Pancreas (tissue), 10 donors: ENCODE measurements at regions not wholly inside any gene's neighbourhood (a gene's known extent, or its start where the extent isn't known, plus 50 kb on each side); places are given as distances from the start of the nearest gene placed in this dataset.

ENCODE experiments used
- ATAC-seq, 4 donors: fragments of 200-7000 bp; cut with Tn5 transposase; one replicate each; pipeline versions ENCODE4 v1.8.0 to v1.9.1; 2020; ENCODE audit warnings: mild to moderate bottlenecking in 4 of 4, moderate library complexity in 4 of 4
- DNase-seq, 6 donors: peaks; one replicate each; pipeline ENCODE4 v3.0.0-alpha.2; 2020
- FAIRE-seq: peaks from 2 replicates; lab custom pipeline; 2012; peaks lifted over from hg19 to GRCh38; lab: Jason Lieb, UNC
- H3K27ac ChIP-seq, 4 donors: fragments of 200-600 bp; sonication (generic); 1 replicate in 3 of 4; 2 replicates in 1 of 4; pipeline versions ENCODE4 v1.5.0 to v1.8.0; 2020
- H3K27me3 ChIP-seq, 4 donors: fragments of 200-600 bp; one replicate each; pipeline ENCODE4 v1.8.0; 2021
- H3K36me3 ChIP-seq, 3 donors: fragments of 200-600 bp; sonication (generic) in 1 of 3; one replicate each; pipeline versions ENCODE4 v1.5.0 to v1.8.0; 2020 to 2021
- H3K4me1 ChIP-seq, 3 donors: fragments of 200-600 bp; one replicate each; pipeline ENCODE4 v1.8.0; 2021
- H3K4me3 ChIP-seq, 4 donors: fragments of 200-600 bp; sonication (generic) in 2 of 4; one replicate each; pipeline versions ENCODE4 v1.5.0 to v1.8.0; 2020 to 2021
- H3K9me3 ChIP-seq, 4 donors: fragments of 200-600 bp; one replicate each; pipeline ENCODE4 v1.8.0; 2021
- WGBS, 2 donors: extraction: QIAGEN DNeasy Blood & Tissue Kit; methylation state at CpG; one replicate each; pipeline ENCODE4 v1.1.7; 2013; 5-methylcytosine and 5-hydroxymethylcytosine counted together
- intact Hi-C, 3 donors: fragments of 100-400 bp; cut with DNase I; formaldehyde crosslinking; loops; one replicate each; pipeline versions ENCODE4 v1.11.1 to v1.14.2; 2022
- TF ChIP-seq, protein P1 (sequence below), 4 donors: fragments of 200-600 bp; sonication (generic) in 3 of 4; IDR thresholded peaks; one replicate each; pipeline versions ENCODE4 v1.5.0 to v1.8.0; 2021; ENCODE audit warnings: antibody characterized with exemption in 4 of 4
- donor health status: healthy with polysubstance abuse.
- donor health status: DM: no; HTN: no; CAD: no; lungs with moderate emphysema.
- donor health status: DM: no; HTN: no; CAD: no.
- donor health status: control.
- donor health status: control.
- donor health status: Bipolar disorder and iron deficiency.
- donor health status: DM: yes; HTN: yes; CAD: no.
- donor health status: DM: no; HTN: no; CAD: no.
- donor health status: DM: no; HTN: no; CAD: no.
- donor health status: DM: yes; HTN: yes; CAD: no.

DNA sequence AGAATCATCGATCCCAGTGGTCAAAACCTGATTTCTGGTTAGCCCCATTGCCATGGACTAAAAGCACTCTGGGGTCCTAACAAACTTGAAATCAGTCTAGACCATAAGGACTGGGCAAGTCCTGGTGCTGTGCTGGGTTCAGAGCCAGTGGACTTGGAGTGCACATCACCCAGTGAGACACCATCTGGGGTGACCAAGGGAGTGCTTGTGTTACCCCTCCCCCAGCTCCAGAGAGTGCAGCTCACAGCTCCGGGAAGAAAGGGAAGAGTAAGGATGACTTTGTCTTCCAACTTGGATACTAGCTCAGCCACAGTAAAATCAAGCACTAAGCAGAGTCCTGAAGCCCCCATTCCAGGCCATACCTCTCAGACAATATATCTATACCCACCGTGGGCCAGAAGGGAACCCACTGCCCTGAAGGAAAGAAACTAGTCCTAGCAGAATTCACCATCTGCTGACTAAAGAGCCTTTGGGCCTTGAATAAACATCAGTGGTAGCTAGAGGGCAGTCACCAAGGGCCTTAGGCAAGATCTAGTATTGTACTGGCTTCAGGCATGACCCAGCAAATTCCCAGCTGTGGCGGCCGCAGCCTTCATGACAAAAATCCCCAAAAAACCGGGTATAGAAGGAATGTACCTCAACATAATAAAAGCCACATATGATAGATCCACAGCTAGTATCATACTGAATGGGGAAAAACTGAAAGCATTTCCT is 153.5 kb upstream of the OGFRL1 start:
- no peaks in the 10 kb centered on the region for H3K36me3 ChIP-seq
- H3K4me3 ChIP-seq = no peak overlapping the region
- no peaks in the 10 kb centered on the region for H3K4me1 ChIP-seq
- no peak for ATAC-seq
- no peak for FAIRE-seq
- no peak for DNase-seq
- no peaks in the 10 kb centered on the region for H3K9me3 ChIP-seq
- H3K27ac ChIP-seq = no peak overlapping the region
- intact Hi-C loops = no loop called here
- TF ChIP-seq, protein P1, sequence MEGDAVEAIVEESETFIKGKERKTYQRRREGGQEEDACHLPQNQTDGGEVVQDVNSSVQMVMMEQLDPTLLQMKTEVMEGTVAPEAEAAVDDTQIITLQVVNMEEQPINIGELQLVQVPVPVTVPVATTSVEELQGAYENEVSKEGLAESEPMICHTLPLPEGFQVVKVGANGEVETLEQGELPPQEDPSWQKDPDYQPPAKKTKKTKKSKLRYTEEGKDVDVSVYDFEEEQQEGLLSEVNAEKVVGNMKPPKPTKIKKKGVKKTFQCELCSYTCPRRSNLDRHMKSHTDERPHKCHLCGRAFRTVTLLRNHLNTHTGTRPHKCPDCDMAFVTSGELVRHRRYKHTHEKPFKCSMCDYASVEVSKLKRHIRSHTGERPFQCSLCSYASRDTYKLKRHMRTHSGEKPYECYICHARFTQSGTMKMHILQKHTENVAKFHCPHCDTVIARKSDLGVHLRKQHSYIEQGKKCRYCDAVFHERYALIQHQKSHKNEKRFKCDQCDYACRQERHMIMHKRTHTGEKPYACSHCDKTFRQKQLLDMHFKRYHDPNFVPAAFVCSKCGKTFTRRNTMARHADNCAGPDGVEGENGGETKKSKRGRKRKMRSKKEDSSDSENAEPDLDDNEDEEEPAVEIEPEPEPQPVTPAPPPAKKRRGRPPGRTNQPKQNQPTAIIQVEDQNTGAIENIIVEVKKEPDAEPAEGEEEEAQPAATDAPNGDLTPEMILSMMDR (IDR thresholded peaks at IDR 0.05) = no peak
- WGBS, 2 donors = 59 to 68% methylated on average over 6 of the region's 6 CpGs
- no peaks in the 10 kb centered on the region for H3K27me3 ChIP-seq

- no peak for DNase-seq
- H3K4me3 ChIP-seq = no peak overlapping the region
- H3K9me3 ChIP-seq = no peaks in the 10 kb centered on the region
- no peaks in the 10 kb centered on the region for H3K4me1 ChIP-seq
- no peaks in the 10 kb centered on the region for H3K36me3 ChIP-seq
- WGBS, 2 donors = 59 to 80% methylated on average over 1 of the region's 1 CpG
- no peak for FAIRE-seq
- H3K27me3 ChIP-seq = no peaks in the 10 kb centered on the region
- ATAC-seq = no peak
- TF ChIP-seq, protein P1 (IDR thresholded peaks at IDR 0.05) = no peak
- H3K27ac ChIP-seq = no peak overlapping the region
- intact Hi-C loops = no loop called here
These were observed 150.6 kb upstream of the OGFRL1 start for GRCh38 chr6:71137973-71138372.

DNA sequence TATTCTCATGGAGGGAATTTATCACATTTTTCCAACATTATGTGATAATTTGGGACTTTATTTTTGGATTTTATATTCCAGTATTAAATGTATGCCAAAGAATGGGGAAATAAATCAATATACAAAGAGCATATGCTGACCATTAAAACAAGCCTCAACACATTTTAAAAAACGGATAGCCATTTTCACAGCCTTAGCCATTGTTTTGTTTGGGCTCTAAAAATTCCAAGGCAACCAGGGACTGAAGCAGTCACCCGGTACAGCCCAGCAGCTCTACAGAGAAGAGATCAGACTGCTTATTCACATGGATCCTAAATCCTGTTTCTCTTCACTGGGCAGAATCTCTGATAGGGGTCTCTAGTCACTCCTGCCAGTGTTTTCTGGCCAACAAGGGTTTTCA is 150.2 kb upstream of the OGFRL1 start:
- DNase-seq (no peak), FAIRE-seq (no peak), ATAC-seq (no peak)
- intact Hi-C loops = no loop called here
- H3K27ac ChIP-seq = no peak overlapping the region
- no peaks in the 10 kb centered on the region for H3K27me3 ChIP-seq
- TF ChIP-seq, protein P1 (IDR thresholded peaks at IDR 0.05) = no peak
- no peaks in the 10 kb centered on the region for H3K36me3 ChIP-seq
- no peaks in the 10 kb centered on the region for H3K9me3 ChIP-seq
- 32 to 41% methylated on average over 2 of the region's 2 CpGs for WGBS, 2 donors
- H3K4me1 ChIP-seq = no peaks in the 10 kb centered on the region
- no peak overlapping the region for H3K4me3 ChIP-seq

- DNase-seq = no peak
- no peak for ATAC-seq
- 56 to 64% methylated on average over 3 of the region's 3 CpGs for WGBS, 2 donors
- H3K4me1 ChIP-seq = no peaks in the 10 kb centered on the region
- no peak for FAIRE-seq
- TF ChIP-seq, protein P1 (IDR thresholded peaks at IDR 0.05) = no peak
- no peaks in the 10 kb centered on the region for H3K36me3 ChIP-seq
- intact Hi-C loops = no loop called here
- H3K9me3 ChIP-seq = no peaks in the 10 kb centered on the region
- no peak overlapping the region for H3K4me3 ChIP-seq
- H3K27me3 ChIP-seq = no peaks in the 10 kb centered on the region
- no peak overlapping the region for H3K27ac ChIP-seq
These were observed 149.4 kb upstream of the OGFRL1 start for GRCh38 chr6:71139249-71139648.

DNA sequence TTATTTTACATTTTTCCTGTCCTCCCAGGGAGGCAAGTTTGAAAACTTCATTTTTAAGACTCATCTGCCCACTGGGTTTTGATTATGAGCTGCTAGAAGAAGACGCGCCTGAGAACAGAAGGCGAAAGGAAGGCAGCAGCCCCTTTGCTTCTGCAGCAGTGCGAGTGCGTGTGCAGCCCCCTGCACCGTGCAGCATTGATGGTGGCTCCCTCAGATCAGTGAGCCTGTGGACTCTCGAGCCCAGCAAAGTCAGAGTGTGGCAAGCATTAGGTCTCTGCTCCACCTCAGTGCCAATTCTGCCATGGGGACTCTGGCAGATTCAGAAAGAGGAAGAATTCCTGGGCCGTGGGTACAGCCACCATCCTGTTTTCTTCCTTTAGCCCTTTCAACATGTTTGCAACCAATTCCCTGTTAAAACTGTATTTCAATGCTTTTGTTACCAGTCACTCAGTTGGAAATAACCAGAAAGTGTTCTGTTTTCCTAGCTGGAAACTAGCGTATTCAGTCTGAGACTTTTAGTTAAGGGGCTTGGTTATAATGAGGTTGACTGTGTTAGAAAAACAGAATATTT is 134.8 kb upstream of the OGFRL1 start:
- FAIRE-seq = no peak
- Histone ChIP-seq H3K36me3 (no peaks in the 10 kb centered on the region), H3K27me3 (no peaks in the 10 kb centered on the region), H3K9me3 (no peaks in the 10 kb centered on the region), H3K27ac (no peak overlapping the region), H3K4me1 (no peaks in the 10 kb centered on the region), H3K4me3 (no peak overlapping the region)
- TF ChIP-seq, protein P1 (IDR thresholded peaks at IDR 0.05) = no peak
- DNase-seq = no peak
- no peak for ATAC-seq
- intact Hi-C loops = no loop called here
- WGBS, 2 donors = 80 to 82% methylated on average over 9 of the region's 9 CpGs
